GM21528 (cell line): ENCODE measurements at regions not wholly inside any gene's neighbourhood (a gene's known extent, or its start where the extent isn't known, plus 50 kb on each side); places are given as distances from the start of the nearest gene placed in this dataset.

Experiments used
- ATAC-seq: cut with Tn5 transposase; IDR thresholded peaks from one replicate; pipeline ENCODE4 v1.9.1; 2021; ENCODE audit warnings: mild to moderate bottlenecking, moderate library complexity; ENCODE audit not compliant: unreplicated experiment, low FRiP score

DNA sequence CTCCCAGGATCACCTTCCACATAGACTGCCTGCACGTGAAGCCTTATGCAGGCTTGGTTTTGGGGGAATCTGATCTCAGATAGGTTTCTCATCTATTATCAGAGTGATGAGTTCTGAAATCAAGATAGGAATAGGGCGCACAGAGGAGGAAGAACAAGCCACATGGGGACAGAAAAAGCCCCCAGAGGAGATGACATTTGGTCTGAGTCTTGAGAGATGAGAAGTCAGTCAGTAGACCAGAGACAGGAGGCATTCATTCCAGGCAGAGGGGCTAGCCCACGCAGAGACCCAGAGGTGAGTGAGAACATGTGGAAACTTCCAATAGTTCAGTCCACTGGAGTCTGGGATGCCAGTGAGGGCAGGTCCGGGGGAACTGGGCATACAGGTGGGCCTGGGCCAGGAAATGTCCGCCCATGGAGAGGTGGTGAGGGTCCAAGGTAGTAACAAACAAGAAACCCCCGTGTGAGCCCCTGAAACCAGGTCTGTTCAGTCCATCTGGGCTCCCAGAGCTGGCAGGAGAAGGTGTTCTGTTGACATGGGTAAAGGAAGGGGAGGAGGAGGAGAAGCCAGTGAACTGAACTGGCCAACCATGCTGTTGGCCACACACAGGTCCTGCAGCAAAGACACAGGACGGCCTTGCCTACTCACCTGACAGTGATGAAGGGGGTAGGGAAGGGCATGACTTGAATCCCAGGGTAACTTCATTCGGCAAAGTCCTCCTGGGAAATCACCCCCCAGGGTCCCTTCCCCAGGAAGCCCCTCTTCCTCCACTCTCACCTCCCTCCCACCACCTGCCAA lies 69.3 kb upstream of the SMNDC1 start:
- ATAC-seq = no peak

- ATAC-seq = no peak
Measured at GRCh38 chr10:110375121-110375520, 70.4 kb upstream of the SMNDC1 start.

- ATAC-seq = no peak
Measured at GRCh38 chr10:110376021-110376766, 71.5 kb upstream of the SMNDC1 start.

DNA sequence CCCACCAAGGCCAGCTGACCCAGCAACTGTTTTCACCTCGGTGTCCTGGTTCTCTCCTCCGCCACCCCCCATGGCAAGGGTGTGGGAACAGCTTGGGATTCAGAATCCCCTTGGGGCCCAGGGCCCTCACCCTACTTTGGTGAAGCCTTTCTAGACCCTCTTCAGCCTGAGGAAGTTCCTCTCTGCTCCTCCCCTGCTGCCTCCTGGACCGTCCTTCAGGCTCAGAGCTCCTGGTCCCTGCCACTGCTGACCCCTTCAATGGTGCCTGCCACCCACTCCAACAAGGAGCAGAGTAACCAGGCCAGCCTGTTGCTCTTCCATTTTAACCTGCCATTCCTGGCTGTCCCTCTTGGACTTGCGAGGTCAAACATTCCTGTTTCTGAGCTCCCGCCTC lies 72.0 kb upstream of the SMNDC1 start:
- no peak for ATAC-seq

DNA sequence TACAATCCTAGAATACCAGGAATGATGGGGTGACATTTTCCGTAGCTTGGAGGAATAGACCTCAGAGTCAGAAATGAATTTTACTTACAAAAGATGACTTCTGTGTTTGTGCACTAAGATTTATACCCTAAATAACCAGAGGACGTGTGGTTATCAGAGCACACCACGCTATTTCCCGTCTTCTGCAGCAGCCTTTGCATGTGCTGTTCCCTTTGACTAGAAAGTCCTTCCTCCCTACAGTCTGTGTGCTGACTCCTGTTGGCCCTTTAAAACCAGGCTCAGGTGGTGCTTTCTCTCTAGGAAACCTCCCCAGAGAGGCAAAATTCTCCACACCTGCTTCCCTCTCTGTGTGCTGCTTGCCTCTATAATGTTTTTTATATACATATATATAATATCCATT lies 73.3 kb upstream of the SMNDC1 start:
- no peak for ATAC-seq

DNA sequence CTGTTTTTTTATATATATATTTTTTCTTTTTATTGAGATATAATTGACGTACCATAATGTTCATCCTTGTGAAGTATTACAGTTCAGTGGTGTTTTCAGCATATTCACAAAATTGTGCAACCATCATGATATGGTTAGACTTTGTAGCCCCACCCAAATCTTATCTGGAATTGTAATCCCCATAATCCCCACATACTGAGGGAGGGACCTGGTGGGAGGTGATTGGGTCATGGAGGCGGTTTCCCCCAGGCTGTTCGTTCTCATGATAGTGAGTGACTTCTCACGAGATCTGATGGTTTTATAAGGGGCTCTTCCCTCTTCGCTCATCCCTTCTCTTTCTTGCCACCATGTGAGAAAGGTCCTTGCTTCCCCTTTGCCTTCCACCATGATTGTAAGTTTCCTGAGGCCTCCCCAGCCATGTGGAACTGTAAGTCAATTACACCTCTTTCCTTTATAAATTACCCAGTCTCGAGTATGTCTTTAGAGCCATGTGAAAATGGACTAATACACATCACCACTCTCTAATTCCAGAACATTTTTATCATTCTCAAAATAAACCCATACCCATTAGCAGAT lies 73.9 kb upstream of the SMNDC1 start:
- ATAC-seq = no peak

- ATAC-seq = no peak
Measured at GRCh38 chr10:110379831-110380230, 75.1 kb upstream of the SMNDC1 start.

DNA sequence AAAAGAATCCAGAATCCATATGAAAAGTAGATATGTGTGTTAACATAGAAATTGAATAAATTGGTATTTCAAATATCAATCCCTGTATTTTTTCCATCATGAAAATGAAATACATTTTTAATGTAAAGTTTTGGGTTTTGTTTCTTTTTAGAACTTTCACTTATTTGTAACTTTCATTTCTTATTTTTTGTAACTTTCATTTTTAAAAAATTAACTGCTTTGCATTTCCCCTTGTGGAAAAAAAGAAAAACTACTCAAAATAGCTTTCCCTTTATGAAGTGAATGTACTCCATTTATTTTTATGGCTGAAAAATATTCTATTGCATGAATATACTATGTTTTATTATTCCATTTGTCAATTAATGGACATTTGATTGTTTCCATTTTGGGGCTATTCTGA lies 75.6 kb upstream of the SMNDC1 start:
- no peak for ATAC-seq

- ATAC-seq = no peak
Measured at GRCh38 chr10:110382695-110383094, 78.0 kb upstream of the SMNDC1 start.

DNA sequence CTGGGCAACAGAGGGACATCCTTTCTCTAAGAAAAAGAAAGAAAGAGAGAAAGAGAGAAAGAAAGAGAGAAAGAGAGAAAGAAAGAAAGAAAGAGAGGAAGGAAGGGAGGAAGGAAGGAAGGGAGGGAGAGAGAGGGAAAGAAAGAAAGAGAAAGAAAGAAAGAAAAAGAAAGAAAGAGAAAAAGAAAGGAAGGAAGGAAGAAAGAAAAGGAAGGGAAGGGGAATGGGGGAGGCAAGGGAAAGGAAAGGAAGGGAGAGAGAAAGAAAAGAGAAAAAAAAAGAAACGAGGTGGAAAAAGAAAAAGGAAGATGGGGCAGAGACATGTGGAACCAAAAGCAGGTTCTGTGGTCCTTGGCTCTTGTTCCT lies 82.9 kb upstream of the SMNDC1 start:
- no peak for ATAC-seq

GRCh38 chr10:110387983-110388686 lies 83.4 kb upstream of the SMNDC1 start:
- peak; percentile 83 for ATAC-seq

DNA sequence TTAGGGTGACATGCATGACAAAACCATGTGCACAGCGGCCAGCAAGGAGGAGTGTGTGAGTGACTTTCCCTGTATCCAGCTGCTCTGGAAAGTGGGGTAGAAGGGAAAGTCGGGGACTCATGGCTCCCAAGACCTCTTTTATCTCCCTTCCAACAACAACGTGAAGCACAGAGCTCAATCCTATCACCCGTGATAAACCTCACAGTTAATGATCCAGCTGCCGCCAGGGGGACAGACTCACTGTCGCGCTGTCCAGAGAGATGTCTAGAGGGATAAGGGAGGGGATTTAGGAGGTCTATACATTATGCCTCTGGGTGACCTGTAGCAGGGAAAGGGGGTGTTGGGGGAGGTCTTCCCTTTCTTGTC lies 84.0 kb upstream of the SMNDC1 start:
- ATAC-seq = no peak

DNA sequence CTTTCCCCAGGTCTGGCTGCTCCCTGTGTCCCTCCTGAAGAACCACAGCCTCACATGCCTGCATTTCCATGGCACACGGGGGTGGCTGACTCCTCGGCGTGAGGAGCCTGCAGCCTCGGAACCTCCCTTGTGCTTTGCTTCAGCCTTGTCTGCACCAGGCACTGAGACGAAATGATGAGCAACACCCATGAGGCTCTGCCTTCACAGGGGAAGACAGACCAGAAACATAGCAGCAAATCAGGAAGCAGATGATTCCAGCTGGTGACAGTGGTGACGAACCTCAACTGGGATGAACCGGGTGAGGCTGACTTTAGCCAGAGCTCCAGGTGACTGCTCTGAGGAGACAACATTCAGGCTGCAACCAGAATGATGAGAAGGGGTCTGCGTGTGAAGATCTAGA lies 84.5 kb upstream of the SMNDC1 start:
- no peak for ATAC-seq

DNA sequence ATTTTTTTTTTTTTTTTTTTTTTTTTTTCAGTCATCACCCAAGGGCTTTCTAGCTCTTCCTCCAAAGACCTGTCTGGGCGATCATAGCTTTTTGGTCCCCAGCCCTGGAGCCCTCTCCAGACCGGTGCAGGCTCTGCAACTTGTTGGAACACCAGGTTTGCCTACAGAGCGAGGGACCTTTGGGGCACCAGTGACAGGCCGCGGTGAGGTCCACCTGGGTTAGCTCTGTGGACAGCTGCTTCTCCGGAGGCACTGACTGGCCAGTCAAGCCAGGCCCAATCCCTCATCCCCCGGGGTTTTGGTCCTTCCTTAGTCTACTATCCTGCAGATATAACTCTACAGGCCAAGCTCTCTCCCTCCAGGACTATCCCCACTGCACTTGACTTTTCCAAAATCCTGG lies 86.8 kb upstream of the SMNDC1 start:
- no peak for ATAC-seq

GRCh38 chr10:110392121-110392520 lies 87.4 kb upstream of the SMNDC1 start:
- no peak for ATAC-seq

- no peak for ATAC-seq
Measured at GRCh38 chr10:110392868-110393740, 88.4 kb upstream of the SMNDC1 start.

DNA sequence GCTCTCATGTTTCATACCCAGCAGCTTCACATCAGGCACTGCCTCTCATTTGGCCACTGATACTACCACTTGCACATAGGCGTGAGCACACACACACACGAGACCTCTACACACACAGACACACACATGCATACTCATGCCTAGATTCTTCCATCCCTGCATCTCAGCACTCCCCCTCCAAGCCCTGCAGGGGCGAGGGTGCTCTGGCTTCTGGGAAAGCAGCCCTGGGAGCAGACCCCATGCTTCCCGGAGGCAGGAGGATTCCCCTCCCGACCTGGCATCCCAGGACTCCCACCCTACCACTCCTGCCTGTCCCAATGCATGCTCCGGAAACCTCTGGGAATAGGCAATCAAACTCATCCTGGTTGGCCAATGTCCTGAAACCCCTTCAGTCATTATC lies 89.1 kb upstream of the SMNDC1 start:
- ATAC-seq = no peak

- ATAC-seq = no peak
Measured at GRCh38 chr10:110394296-110394695, 89.6 kb upstream of the SMNDC1 start.

- no peak for ATAC-seq
Measured at GRCh38 chr10:110394898-110395297, 90.2 kb upstream of the SMNDC1 start.
